ENCODE measurements at regions not wholly inside any gene's neighbourhood (a gene's known extent, or its start where the extent isn't known, plus 50 kb on each side); places are given as distances from the start of the nearest gene placed in this dataset.

- no peak for FAIRE-seq
These were observed 337.4 kb upstream of the PIK3C3 start for GRCh38 chr18:41617647-41618046.

GRCh38 chr18:41613003-41613609 is 341.9 kb upstream of the PIK3C3 start:
- FAIRE-seq = no peak

GRCh38 chr18:41604964-41605363 is 350.1 kb upstream of the PIK3C3 start:
- FAIRE-seq = no peak

GRCh38 chr18:41602034-41602433 is 353.0 kb upstream of the PIK3C3 start:
- no peak for FAIRE-seq

GRCh38 chr18:41600693-41601391 is 354.2 kb upstream of the PIK3C3 start:
- FAIRE-seq = no peak

GRCh38 chr18:41599466-41599865 is 355.6 kb upstream of the PIK3C3 start:
- no peak for FAIRE-seq

GRCh38 chr18:41594582-41594981 is 360.5 kb upstream of the PIK3C3 start:
- no peak for FAIRE-seq

GRCh38 chr18:41593171-41593675 is 361.8 kb upstream of the PIK3C3 start:
- no peak for FAIRE-seq

- FAIRE-seq = no peak
These were observed 367.1 kb upstream of the PIK3C3 start for GRCh38 chr18:41587976-41588375.

GRCh38 chr18:41585512-41585911 is 369.5 kb upstream of the PIK3C3 start:
- no peak for FAIRE-seq

GRCh38 chr18:41579185-41579584 is 375.8 kb upstream of the PIK3C3 start:
- FAIRE-seq = no peak

- FAIRE-seq = no peak
These were observed 377.5 kb upstream of the PIK3C3 start for GRCh38 chr18:41577529-41577928.

GRCh38 chr18:41576643-41577042 is 378.4 kb upstream of the PIK3C3 start:
- FAIRE-seq = no peak

GRCh38 chr18:41569867-41570266 is 385.2 kb upstream of the PIK3C3 start:
- FAIRE-seq = no peak

- no peak for FAIRE-seq
These were observed 393.1 kb upstream of the PIK3C3 start for GRCh38 chr18:41561961-41562360.

- no peak for FAIRE-seq
These were observed 396.3 kb upstream of the PIK3C3 start for GRCh38 chr18:41558715-41559114.

GRCh38 chr18:41553716-41554115 is 401.3 kb upstream of the PIK3C3 start:
- FAIRE-seq = no peak

GRCh38 chr18:41548521-41549260 is 406.3 kb upstream of the PIK3C3 start:
- no peak for FAIRE-seq

- FAIRE-seq = no peak
These were observed 409.7 kb upstream of the PIK3C3 start for GRCh38 chr18:41545091-41545888.

- FAIRE-seq = no peak
These were observed 411.2 kb upstream of the PIK3C3 start for GRCh38 chr18:41543815-41544214.

GRCh38 chr18:41540237-41540871 is 414.7 kb upstream of the PIK3C3 start:
- no peak for FAIRE-seq

GRCh38 chr18:41538751-41539150 is 416.3 kb upstream of the PIK3C3 start:
- no peak for FAIRE-seq

GRCh38 chr18:41537666-41538065 is 417.4 kb upstream of the PIK3C3 start:
- FAIRE-seq = no peak

Data from TTC549 (cell line).